PC-9 (cell line): ENCODE measurements at regions not wholly inside any gene's neighbourhood (a gene's known extent, or its start where the extent isn't known, plus 50 kb on each side); places are given as distances from the start of the nearest gene placed in this dataset.

Experiments
- EZH2 ChIP-seq: fragments of 200-600 bp; sonication (generic); IDR thresholded peaks from 2 replicates; pipeline ENCODE4 v1.8.0; 2017; ENCODE audit warnings: antibody characterized with exemption, low read depth
- TF ChIP-seq, protein P1 (sequence below): fragments of 200-600 bp; sonication (generic); conservative IDR thresholded peaks from 2 replicates; pipeline ENCODE4 v1.6.1; 2017; ENCODE audit warnings: mixed run types, antibody characterized with exemption, mild to moderate bottlenecking, moderate library complexity

DNA sequence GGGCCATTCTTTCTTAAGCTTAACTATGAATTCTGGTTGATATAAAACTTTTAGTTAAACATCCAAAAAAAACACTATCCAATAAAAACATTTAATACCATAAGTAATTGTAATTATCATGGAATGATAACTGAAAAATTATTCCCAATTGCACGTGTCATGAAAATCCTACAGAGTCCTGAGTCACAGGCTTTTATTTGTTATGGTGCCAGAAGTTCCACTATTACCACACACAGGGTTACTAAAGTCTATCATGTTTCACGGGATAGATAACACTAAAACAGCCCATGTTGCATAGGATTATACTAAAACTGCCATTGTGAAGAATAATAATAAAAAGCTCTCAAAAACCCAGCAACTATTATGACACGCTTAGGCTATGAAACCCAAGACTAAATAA, 1381.8 kb downstream of the EFNA5 start:
- TF ChIP-seq, protein P1, sequence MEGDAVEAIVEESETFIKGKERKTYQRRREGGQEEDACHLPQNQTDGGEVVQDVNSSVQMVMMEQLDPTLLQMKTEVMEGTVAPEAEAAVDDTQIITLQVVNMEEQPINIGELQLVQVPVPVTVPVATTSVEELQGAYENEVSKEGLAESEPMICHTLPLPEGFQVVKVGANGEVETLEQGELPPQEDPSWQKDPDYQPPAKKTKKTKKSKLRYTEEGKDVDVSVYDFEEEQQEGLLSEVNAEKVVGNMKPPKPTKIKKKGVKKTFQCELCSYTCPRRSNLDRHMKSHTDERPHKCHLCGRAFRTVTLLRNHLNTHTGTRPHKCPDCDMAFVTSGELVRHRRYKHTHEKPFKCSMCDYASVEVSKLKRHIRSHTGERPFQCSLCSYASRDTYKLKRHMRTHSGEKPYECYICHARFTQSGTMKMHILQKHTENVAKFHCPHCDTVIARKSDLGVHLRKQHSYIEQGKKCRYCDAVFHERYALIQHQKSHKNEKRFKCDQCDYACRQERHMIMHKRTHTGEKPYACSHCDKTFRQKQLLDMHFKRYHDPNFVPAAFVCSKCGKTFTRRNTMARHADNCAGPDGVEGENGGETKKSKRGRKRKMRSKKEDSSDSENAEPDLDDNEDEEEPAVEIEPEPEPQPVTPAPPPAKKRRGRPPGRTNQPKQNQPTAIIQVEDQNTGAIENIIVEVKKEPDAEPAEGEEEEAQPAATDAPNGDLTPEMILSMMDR = no peak
- TF ChIP-seq EZH2 = no peak
